ENCODE measurements at regions not wholly inside any gene's neighbourhood (a gene's known extent, or its start where the extent isn't known, plus 50 kb on each side); places are given as distances from the start of the nearest gene placed in this dataset.
"Not testable (repeated sequence)": the region's sequence is repeated elsewhere in the genome, so short reads cannot be mapped to it uniquely, and the experiment has no call there.

DNA sequence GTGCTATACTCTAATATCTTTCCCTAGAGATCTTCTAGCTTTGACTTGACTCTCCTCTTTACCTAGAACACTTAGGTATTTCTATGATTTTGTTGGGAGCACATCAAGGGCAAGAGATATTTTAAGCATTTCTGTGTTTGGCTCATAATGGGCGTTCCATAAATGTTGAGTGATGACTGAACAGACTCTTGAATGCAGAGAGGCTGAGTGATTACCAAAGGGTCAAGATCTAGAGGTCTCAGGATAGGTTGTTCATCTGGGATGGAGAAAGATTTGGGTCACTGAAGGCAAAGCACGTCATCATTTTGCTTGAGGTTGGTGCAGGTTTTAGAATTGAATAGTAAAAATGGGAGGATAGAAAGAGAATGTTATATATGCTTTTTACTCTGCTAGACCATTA, 705.4 kb upstream of the B3GALT2 start:
- CTCF ChIA-PET, result no interaction called here
- TF ChIP-seq, protein P1, sequence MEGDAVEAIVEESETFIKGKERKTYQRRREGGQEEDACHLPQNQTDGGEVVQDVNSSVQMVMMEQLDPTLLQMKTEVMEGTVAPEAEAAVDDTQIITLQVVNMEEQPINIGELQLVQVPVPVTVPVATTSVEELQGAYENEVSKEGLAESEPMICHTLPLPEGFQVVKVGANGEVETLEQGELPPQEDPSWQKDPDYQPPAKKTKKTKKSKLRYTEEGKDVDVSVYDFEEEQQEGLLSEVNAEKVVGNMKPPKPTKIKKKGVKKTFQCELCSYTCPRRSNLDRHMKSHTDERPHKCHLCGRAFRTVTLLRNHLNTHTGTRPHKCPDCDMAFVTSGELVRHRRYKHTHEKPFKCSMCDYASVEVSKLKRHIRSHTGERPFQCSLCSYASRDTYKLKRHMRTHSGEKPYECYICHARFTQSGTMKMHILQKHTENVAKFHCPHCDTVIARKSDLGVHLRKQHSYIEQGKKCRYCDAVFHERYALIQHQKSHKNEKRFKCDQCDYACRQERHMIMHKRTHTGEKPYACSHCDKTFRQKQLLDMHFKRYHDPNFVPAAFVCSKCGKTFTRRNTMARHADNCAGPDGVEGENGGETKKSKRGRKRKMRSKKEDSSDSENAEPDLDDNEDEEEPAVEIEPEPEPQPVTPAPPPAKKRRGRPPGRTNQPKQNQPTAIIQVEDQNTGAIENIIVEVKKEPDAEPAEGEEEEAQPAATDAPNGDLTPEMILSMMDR (IDR thresholded peaks at IDR 0.05; ENCODE audit: control extremely low read depth, extremely low read depth, low read depth, missing control alignments), result no peak

DNA sequence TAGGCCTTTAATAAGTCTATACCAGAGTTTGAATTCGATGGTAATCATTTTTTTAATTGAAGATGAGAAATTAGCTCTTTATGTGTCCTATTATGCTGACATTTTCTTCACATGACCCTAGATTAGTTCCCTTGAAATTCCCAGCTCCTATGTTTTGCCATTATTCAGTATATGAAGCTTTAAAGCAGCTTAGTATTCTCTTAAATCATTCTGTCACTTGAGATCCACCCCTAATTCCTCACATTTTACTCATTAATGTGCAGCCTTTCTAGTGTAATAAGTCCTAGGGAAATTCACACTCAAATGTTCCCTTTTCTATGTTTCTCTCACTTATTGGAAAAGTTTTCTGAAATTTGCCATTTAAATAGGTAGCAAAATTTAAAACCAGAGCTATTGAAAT, 704.5 kb upstream of the B3GALT2 start:
- ChIA-PET POLR2A (no interaction called here), CTCF (no interaction called here)
- no peak for DNase-seq (ENCODE audit: extremely low spot score)
- TF ChIP-seq, protein P1 (IDR thresholded peaks at IDR 0.05; ENCODE audit: control extremely low read depth, extremely low read depth, low read depth, missing control alignments), result no peak

More for the DNA sequence above, 705.4 kb upstream of the B3GALT2 start:
- DNase-seq (ENCODE audit: extremely low spot score), result no peak
- POLR2A ChIA-PET, result no interaction called here

DNA sequence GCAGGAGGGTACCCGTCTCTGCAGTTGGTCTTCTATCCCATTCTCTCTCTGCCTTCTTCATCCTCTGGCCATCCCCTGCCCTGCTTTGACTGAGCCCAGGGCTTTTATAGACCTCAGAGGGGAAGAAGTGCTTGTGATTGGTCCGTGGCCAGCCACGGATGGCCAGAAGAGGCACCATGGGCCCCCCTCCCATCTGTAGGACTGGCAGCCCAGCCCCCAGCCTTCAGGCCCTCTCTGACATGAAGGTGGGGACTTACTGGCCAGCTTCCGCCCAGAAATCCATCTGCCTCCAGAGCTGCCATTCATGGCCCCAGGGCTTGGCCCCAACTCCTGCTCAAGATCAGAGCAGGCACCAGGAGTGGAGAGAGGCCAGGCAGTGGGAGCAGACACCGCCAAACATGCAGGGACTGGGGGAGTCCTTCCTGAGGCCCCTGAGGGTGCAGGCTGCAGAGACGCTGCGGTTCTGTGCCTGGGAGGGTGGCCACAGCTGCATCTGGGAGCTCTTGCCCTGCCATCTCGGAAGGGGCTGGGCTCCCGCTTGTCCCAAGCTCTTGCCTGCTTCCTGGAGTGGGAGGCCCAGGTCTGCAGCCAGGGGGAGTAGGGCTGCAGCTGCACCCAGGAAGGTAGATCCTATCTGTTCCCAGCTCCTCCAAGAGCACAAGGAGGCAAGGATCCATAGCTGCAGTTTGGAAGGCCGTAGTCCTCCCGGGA, 698.6 kb upstream of the B3GALT2 start:
- TF ChIP-seq, protein P1 (IDR thresholded peaks at IDR 0.05; ENCODE audit: control extremely low read depth, extremely low read depth, low read depth, missing control alignments), result no peak
- DNase-seq (ENCODE audit: extremely low spot score), result no peak
- CTCF ChIA-PET, result interaction anchor here (1.0 to 1.3 kb wide), 3 partner anchors 9 to 22 kb away, joined by 3 to 4 read pairs (median 3); no protein-coding TSS in a partner anchor
- POLR2A ChIA-PET, result no interaction called here

DNA sequence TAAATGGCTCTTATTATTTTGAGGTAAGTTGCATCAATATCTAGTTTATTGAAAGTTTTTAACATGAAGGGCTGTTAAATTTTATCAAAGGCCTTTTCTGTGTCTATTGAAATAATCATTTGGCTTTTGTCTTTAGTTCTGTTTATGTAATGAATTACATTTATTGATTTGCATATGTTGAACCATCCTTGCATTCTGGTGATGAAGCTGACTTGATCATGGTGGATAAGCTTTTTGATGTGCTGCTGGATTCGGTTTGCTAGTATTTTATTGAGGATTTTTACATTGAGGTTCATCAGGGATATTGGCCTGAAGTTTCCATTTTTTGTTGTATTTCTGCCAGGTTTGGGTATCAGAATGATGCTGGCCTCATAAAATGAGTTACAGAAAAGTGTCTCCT, 691.5 kb upstream of the B3GALT2 start:
- POLR2A ChIA-PET; CTCF ChIA-PET; DNase-seq (ENCODE audit: extremely low spot score): not testable (repeated sequence)

DNA sequence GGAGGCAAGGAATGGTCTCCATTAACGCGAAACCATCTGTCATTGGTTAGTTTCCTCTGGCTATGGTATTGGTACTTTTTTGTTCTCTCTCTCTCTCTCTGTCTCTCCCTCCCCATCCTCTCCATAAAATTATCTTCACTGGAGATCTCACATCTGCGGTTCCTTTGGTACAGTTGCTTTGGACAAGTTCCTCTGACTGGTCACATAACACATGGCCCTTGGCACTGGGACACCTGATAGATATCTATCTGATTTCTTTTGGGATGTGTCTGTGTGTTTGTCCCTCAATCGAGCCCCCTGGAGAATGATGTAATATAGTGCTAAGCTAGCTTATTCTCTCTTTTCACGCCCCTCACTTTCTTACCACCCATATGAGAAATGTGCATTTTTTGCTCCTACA, 682.0 kb upstream of the B3GALT2 start:
- no peak for DNase-seq (ENCODE audit: extremely low spot score)
- POLR2A ChIA-PET, result no interaction called here
- CTCF ChIA-PET, result no interaction called here
- TF ChIP-seq, protein P1 (IDR thresholded peaks at IDR 0.05; ENCODE audit: control extremely low read depth, extremely low read depth, low read depth, missing control alignments), result no peak

DNA sequence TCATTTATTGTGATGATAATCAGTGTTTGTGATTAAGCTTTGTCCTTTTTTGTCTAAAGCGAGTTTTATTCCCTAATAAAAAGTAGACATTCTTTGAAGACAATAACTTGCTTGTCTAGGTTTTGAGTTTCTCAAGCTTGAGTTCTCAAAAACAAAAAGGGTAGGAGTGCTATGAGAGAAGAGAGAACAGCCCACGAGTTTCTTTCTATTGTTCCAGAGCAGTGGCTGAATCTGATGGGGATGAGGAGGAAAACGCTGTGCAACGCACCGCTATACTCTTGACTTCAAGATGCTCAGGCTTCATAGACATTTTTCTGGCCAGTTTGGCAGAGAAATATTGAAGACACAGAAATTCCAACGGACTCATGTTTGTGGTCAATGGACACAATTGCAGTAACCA, 669.8 kb upstream of the B3GALT2 start:
- ChIA-PET CTCF (no interaction called here), POLR2A (no interaction called here)
- DNase-seq (ENCODE audit: extremely low spot score), result no peak
- TF ChIP-seq, protein P1 (IDR thresholded peaks at IDR 0.05; ENCODE audit: control extremely low read depth, extremely low read depth, low read depth, missing control alignments), result no peak

DNA sequence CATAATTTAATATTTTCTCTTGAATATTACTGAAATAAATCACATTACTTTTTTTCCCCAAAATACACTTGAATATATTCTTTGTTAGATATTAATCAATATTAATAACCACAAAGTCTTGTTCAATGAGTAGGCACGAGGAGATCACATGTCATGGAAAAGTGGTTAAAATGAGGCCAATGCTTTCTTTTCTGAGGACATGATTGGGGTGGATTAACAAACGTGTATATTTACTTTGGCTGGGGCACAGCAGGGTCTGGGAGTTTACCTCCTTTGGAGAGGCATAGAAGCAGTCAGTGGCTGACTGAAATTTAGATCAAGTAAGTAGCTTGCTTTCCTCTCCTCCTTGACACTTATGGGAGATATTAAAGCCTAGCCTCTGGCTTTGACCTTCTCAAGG, 664.3 kb upstream of the B3GALT2 start:
- ChIA-PET POLR2A (no interaction called here), CTCF (interaction anchor here (1.0 to 1.1 kb wide), 2 partner anchors 8 to 13 kb away, joined by 3 read pairs; no protein-coding TSS in a partner anchor)
- no peak for DNase-seq (ENCODE audit: extremely low spot score)
- TF ChIP-seq, protein P1 (IDR thresholded peaks at IDR 0.05; ENCODE audit: control extremely low read depth, extremely low read depth, low read depth, missing control alignments), result no peak

Data from GM10248 (cell line).